GM19467 (cell line): ENCODE measurements at regions not wholly inside any gene's neighbourhood (a gene's known extent, or its start where the extent isn't known, plus 50 kb on each side); places are given as distances from the start of the nearest gene placed in this dataset.

ENCODE experiments used
- ATAC-seq: cut with Tn5 transposase; IDR thresholded peaks from one replicate; pipeline ENCODE4 v1.9.1; 2021; ENCODE audit warnings: mild to moderate bottlenecking, moderate library complexity; ENCODE audit not compliant: unreplicated experiment

DNA sequence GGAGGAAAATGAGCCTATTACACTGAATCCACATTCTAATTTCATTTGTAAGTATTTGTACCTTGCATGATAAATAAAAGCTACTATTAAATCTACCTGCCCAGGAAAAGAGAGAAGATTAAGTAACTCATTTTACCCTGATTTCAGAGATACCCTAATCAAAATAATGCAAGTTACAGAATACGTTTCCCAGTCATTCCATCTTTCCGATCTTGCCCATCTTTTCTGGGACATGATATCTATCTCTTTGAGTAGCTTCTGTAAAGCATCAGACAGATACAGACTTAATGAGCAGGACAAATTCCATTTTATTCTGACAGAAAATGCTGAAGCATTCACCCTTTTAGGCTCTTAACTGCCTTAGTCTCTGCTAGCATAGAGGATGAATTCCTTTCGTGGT lies 56.6 kb downstream of the SPRY2 start:
- ATAC-seq, result no peak

DNA sequence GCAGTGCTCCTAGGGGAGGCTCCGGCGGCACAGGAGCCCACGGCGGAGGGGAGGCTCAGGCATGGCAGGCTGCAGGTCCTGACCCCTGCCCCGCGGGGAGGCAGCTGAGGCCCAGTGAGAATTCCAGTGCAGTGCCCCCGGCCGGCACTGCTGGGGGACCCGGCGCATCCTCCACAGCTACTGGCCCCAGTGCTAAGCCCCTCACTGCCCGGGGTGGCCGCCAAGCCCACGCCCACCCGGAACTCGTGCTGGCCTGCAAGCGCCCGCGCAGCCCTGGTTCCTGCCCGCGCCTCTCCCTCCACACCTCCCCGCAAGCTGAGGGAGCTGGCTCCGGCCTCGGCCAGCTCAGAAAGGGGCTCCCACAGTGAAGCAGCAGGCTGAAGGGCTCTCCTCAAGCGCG lies 62.2 kb downstream of the SPRY2 start:
- no peak for ATAC-seq

DNA sequence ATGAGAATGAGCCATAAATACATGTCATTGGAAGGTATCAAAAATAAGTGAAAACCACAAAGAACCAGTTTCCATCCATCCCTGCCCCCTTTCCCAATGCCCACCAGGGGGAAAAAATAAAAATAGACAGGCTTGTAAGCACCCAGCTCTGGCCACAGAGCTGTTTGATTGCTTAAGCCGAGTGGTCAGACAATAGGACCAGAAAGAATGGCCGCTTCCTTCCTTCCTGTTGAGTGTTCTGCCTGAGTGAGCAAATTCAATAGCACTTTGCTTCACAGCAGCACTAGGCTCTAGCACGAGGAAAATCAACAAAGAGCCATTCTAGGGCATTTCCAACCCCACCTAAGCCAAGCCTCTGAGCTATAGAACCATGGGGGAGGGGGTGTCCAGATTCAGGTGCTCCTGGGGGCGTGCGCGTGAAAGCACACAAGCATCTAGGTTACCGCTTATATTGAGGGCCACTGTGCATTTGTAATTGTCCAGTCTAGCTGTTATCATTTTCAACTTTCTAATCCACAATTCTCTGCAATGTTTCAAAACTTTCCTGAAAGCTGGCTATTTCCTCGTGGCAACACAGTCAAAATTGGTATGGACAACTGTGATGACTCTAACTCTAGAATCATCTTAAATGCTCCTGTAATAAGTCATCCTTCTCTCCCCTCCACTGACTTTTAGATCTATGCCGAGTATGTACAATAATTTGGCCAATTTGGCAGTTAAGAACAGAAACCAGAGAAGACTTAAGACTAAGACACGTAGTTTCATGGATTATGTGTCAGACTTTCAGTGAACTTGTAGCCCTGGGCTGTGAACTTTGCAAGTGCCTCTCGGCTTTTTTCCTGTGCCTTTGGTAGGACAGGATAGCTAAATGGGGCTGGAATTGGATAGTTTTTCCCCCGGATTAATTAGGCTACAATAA lies 64.3 kb downstream of the SPRY2 start:
- no peak for ATAC-seq

DNA sequence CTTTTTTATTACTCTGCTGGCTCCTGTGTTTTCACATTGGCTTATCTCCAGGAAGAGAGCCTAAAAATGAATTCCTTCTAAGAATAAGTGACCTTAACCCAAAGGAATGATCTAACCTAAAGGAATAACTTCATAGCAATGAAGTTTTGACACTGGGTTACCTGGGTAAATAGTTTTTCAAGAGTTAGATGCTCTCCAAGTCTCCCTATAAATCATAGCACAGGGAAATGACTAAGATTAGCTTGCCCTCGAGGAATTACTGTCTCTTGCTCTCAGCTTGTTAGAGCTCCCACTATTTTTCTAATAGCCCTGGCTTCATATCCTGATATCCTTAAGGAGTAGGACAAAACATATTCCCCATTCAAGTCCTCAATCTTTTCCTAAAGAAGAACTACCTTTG lies 66.3 kb downstream of the SPRY2 start:
- ATAC-seq, result no peak

DNA sequence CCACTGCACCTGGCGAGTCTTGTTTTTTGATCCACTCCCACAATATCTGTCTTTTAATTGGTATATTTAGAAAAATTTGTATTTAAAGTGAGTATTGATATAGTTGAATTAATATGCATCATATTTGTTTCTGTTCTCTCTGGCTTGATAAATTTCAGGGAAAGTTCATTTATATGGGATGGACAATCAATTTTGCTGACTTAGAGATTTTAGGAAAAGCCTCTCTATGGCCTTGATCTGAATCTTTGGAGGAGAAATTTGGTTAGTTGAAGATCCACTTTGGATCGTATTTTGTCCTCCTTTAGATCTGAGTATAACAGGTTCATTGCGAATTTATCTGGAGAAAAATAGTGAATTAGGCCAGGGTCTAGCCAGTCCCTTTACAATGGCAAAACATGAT lies 67.2 kb downstream of the SPRY2 start:
- ATAC-seq, result no peak

DNA sequence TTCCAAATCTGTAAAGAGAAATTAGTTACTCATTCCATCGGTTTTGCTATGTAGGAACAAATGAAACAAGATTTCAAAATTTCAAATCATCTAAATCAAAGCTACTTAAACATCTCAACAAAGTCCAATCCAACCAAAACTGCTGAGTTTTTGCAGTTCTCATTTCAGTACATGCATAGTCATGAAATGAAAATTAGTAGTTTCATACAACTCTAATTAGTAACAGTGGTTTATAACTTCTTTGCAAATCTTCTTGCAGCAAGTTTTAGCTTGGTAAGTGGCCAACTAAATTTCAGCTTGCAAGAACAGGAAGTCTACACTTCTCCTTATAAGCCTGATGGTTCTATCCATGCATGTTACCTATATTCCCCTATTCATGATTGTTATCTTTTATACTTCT lies 75.6 kb downstream of the SPRY2 start:
- ATAC-seq, result peak; percentile 54

DNA sequence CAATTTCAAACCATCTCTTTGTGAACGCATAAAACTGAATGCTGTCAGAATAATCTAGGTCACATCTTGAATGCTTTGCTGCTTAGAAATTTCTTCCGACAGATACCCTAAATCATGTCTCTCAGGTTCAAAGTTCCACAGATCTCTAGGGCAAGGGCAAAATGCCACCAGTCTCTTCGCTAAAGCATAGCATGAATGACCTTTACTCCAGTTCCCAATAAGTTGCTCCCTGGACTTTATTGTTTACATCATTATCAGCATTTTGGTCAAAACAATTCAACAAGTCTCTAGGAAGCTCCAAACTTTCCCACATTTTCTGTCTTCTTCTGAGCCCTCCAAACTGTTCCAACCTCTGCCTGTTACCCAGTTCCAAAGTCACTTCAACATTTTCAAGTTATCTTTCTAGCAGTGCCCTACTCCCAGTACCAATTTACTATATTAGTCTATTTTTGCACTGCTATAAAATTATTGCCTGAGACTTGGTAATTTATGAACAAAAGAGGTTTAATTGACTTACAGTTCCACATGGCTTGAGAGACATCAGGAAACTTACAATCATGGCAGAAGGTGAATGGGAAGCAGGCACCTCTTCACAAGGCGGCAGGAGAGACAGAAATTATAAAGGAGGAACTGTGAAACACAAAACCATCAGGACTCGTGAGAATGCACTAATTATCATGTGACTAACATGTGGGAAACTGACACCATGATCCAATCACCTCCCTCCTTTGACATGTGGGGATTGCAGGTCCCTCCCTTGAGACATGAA lies 77.0 kb downstream of the SPRY2 start:
- no peak for ATAC-seq

DNA sequence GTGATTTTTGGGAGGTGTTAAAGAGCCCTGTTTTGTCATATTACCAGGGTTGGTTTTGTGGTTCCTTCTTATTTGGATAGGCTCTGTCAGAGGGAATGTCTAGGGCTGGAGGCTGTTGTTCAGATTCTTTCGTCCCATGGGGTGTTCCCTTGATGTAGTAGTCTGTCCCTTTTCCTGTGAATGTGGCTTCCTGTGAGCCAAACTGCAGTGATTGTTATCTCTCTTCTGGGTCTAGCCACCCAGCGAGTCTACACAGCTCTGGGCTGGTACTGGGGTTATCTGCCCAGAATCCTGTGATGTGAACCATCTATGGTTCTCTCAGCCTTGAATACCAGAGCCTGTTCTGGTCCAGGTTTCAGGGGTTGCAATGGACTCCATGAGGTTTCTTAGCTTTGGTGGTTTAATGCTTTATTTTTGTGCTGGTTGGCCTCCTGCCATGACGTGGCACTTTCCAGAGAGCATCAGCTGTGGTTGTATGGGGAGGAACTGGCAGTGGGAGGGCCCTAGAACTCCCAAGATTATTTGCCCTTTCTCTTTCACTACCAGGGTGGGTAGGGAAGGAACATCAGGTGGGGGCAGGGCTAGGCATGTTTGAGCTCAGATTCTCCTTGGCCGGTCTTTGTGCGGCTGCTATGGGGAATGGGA lies 78.8 kb downstream of the SPRY2 start:
- ATAC-seq, result no peak

DNA sequence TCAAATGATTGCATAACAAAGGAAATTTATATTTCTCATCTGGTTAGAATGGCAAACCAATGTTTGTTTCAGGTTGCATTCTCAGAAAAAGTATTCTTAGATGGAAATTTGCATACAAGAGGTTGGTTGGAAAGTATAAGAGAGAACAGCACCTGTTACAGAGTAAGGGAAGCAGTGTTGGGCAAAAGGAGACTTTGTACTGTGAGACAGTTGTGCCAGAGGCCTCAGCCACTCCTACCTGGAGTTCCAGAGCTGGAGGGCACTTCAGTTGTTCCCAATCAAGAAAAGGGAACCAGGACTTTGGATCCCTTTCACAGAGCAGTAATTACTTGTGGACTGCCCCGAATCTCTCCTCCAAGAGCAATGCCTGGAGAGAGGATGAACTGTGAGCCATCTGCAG lies 81.8 kb downstream of the SPRY2 start:
- ATAC-seq, result peak; percentile 72

DNA sequence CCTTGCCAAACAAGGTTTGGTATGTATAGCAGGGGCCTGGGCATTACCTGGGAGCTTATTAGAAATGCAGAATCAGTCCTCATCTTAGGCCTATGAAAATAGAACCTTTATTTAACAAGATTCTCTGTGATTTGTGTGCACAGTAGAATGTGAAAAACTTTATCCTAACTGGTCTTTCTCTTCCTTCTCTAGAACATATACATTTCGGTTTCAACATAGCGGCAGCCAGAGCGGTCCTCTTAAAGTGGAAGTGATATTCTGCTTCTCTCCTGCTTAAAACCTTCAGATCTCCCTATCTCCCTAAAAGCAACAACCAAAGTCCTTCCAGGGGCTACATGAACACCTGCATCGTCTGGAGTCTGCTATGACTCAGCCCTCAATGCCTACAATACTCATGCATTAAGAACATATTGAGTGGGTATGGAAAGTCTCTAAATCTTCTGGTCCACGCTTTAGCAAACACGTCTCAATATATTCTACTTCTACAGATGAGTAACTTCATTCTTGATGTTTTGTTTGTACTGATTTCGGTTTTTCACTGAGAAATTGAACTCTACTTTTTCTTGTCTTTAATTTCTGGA lies 84.5 kb downstream of the SPRY2 start:
- peak; percentile 66 for ATAC-seq

DNA sequence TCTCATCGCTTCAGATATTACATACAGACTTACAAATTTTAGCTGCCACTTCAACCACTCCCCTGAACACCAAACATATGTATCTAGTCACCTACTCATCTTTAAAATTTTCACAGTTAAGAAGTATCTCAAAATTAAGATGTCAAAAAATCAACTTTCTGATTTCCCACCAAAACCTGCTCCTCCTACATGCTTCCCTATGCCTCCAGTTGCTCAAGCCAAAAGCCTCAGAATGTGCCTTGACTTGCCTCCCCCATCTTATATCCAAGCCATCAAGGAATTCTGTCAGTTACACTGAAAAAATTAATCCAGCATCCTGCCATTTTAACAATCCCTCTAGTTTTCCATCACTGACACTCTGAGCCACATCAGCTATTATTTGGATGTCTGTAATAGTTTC lies 85.0 kb downstream of the SPRY2 start:
- no peak for ATAC-seq

DNA sequence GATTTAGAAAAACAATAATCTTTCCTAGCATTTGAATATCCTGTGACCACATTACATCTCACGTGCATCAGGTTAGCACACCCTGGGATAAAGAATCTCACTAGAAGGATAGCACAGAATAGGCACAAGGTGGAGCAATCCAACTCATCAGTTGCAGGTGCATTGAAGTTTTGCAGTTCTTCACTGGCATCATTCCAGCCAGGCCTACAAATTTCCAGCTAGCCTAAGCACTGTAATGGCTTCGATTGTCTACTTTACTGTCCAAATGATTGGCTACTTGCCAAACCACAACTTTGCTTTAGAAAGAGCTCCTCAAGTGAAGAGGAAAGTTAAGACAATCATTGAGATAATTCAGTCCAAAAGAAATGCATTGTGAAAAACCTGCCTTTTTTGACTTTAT lies 89.5 kb downstream of the SPRY2 start:
- ATAC-seq, result no peak

DNA sequence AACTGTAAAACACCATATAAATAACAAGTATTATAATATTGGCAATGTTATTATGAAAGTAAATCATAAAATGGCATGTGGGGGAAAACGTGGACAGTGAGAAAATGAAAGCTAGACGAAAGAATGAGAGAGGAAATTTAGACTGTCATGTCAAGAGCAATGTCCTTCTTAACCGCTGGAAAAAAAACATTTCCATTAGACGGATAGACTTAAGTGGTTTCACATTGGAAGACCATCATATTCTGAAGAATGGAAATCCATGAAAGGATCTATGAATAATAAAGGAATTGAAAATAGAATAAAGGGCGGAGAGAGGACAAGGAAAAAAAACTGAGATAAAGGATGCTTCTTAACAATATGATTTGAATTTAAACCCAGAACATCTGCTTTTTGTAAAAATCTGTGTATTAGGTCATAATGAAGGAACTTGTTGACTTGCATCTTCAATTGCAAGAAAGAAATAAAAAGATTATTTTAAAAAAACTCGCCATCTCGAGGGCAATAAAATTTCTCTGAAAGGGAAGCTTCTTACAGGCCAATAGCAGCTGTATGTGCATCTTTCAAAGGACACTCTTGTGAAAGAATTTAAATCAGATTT lies 90.6 kb downstream of the SPRY2 start:
- ATAC-seq, result no peak

DNA sequence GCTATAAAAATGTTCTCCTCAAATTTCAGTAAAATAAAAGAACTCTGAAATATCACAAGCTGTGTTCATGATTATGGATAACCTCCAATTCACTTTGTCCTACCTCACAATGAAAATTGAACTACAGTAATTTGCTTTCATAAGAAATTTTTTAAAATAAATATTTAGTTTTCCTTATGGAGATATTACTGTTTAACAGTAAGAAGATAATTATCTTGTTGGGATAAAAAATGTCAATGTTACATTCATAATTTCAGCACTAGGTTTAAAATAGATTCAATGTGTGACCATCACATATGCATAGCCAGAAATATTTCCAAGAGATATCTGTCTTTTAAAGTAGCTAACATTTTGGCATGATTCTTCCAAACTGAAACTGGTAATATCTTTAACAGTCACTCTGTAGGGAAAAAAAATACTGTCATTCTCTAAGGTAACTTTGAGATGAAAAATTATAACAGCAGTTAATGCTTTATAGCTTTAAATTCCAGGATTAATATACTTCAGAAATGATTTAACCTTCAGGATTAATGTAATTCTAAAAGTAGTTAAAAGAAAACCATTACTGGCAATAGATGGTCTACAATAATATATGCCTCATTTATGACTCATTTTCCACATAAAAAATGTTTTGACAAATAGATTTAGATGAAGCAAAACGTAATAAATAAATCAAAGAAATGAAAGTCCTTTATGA lies 91.3 kb downstream of the SPRY2 start:
- no peak for ATAC-seq

DNA sequence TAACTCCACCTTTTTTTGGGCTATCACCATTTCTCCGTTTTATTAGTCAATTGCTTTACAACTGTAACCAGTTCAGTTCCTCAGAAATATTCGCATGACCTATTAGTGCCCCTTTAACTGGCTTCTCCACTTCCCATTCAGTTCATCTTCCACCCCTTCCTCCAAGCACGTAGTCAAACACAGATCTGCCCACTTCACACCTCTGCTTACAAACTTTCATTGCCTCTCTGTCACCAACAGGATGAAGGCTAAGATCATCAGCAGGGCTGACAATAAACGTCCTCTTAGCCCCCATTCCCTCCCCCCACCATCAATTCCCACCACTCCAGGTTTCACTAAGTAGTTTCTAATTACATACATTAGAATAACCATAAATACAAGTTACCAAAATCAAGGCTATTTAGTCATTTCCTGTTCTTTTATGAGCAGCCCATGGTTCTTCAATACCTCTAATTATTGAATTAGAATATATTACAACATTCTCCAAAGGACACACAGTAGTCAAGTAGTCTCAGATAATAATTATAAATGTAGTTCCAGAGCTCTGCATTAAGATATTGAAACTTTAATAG lies 95.7 kb downstream of the SPRY2 start:
- no peak for ATAC-seq

DNA sequence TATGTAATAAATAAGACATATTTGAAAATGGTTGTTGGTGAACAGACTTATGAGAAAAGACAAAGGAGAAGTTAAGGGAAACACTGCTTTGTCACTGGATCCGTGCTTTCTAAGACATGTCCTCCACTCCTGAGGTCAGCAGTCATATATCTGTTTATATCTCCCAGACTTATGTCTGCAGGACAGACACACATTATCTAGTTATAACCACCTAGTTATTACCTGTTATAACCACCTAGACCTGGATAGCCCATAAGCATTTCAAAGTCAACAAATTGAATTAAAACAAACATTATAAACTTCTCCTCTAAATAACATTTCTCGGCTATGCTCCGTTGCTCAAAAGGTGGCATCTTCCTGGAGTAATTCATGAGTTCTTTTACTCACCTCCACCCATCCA lies 96.4 kb downstream of the SPRY2 start:
- no peak for ATAC-seq

DNA sequence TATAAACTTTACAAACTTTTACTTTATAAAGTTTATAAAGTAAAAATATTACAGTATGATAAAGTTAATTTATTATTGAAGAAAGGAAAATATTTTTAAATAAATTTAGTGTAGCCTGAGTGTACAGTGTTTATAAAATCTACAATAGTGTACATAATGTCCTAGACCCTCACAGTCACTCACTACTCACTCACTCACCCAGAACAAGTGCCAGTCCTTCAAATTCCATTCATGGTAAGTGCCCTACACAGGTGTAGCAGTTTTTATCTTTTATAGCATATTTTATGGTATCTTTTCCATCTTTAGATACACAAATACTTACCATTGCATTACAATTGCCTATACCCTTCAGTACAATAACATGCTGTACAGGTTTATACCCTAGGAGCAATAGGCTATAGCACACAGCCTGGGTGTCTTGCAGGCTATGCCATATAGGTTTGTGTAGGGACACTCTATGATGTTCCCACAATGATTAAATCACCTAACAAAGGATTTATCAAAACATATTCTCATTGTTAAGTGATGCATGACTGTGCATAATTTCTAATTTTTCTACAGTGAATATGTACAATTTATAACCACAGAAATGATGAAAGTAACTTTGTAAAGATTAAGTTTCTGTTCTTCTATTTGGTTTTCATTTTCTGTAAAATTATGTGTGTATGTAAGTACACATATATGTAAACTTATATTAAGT lies 98.0 kb downstream of the SPRY2 start:
- ATAC-seq, result no peak

DNA sequence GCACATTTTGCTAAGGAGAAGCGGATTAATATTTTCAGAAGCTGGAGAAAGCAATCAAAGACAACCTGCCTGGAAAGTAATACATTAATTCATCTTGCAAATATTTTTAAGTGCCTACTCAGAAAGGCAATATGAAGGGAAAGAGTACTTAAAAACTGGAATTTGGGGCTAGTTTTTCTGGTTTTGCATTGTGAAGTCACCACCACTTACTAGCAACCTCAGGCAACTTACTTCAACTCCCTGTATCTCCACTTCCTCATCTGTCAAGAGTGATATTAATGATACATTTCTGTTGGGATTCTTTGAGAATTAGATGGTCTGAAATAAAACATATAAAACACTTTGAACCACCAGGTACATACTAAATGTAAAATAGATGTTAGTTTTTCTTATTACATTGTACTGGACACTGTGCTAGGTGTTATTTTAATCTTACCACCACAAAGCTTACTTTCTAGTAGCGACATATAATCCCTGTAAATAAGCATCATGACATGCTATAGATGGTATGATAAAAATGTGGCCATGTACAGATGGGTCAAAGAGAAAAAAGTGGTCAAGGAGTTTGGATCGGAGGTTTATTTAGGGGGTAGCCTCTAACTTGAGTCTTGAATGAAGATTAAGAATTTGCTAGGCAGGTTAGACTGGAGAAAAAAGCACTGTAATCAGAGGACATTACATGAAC lies 101.2 kb downstream of the SPRY2 start:
- no peak for ATAC-seq

DNA sequence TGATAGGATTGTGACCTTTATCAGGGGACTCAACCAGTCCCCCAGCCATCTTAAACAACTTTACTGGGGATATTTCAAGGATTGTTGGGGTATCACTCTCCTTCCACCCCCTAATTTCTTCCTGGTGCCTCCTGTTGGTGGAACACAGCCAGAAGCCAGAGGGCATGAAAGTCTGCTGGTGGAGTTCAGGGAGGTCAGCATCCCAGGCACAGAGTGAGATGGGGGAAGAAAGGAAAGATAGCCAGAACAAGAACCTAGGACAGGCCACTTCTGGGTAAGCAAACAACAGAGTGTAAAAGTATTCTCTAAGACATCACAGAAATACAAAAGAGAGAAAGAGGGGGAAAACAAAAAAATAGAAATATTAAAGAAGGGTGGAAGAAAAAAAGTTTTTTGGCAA lies 101.8 kb downstream of the SPRY2 start:
- ATAC-seq, result no peak
